Liver (tissue), 3 donors: ENCODE measurements at regions not wholly inside any gene's neighbourhood (a gene's known extent, or its start where the extent isn't known, plus 50 kb on each side); places are given as distances from the start of the nearest gene placed in this dataset.

Experiments used
- EGR1 ChIP-seq, 2 donors: IDR thresholded peaks; 2 replicates each; pipeline ENCODE4 v1.6.1; 2016 to 2018; ENCODE audit warnings: antibody characterized with exemption in 2 of 2, low read depth in 2 of 2
- TF ChIP-seq, protein P1 (sequence below): fragments of 150-350 bp; IDR thresholded peaks from 2 replicates; pipeline ENCODE4 v1.5.1; 2017; ENCODE audit warnings: improper control_type of control experiment, low read depth, low read length; ENCODE audit not compliant: missing input control
- TF ChIP-seq, protein P2 (sequence below): IDR thresholded peaks from 2 replicates; pipeline ENCODE4 v1.6.1; 2016; ENCODE audit warnings: antibody characterized with exemption, mild to moderate bottlenecking
- TF ChIP-seq, protein P3 (sequence below): IDR thresholded peaks from 2 replicates; pipeline ENCODE4 v1.6.1; 2016; ENCODE audit warnings: antibody characterized with exemption
- donor health status: healthy.
- donor health status: healthy.

DNA sequence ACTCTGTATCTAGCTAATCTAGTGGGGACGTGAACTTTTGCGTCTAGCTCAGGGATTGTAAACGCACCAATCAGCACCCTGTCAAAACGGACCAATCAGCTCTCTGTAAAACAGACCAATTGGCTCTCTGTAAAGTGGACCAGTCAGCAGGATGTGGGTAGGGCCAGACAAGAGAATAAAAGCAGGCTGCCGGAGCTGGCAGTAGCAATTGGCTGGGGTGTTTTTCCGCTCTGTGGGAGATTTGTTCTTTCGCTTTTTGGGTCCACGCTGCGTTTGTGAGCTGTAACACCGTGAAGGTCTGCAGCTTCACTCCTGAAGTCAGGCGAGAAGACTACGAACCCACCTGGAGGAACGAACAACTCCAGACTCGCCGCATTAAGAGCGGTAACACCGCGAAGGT, 76.5 kb downstream of the SPRING1 start:
- TF ChIP-seq, protein P1, sequence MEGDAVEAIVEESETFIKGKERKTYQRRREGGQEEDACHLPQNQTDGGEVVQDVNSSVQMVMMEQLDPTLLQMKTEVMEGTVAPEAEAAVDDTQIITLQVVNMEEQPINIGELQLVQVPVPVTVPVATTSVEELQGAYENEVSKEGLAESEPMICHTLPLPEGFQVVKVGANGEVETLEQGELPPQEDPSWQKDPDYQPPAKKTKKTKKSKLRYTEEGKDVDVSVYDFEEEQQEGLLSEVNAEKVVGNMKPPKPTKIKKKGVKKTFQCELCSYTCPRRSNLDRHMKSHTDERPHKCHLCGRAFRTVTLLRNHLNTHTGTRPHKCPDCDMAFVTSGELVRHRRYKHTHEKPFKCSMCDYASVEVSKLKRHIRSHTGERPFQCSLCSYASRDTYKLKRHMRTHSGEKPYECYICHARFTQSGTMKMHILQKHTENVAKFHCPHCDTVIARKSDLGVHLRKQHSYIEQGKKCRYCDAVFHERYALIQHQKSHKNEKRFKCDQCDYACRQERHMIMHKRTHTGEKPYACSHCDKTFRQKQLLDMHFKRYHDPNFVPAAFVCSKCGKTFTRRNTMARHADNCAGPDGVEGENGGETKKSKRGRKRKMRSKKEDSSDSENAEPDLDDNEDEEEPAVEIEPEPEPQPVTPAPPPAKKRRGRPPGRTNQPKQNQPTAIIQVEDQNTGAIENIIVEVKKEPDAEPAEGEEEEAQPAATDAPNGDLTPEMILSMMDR = no peak
- TF ChIP-seq, protein P2, sequence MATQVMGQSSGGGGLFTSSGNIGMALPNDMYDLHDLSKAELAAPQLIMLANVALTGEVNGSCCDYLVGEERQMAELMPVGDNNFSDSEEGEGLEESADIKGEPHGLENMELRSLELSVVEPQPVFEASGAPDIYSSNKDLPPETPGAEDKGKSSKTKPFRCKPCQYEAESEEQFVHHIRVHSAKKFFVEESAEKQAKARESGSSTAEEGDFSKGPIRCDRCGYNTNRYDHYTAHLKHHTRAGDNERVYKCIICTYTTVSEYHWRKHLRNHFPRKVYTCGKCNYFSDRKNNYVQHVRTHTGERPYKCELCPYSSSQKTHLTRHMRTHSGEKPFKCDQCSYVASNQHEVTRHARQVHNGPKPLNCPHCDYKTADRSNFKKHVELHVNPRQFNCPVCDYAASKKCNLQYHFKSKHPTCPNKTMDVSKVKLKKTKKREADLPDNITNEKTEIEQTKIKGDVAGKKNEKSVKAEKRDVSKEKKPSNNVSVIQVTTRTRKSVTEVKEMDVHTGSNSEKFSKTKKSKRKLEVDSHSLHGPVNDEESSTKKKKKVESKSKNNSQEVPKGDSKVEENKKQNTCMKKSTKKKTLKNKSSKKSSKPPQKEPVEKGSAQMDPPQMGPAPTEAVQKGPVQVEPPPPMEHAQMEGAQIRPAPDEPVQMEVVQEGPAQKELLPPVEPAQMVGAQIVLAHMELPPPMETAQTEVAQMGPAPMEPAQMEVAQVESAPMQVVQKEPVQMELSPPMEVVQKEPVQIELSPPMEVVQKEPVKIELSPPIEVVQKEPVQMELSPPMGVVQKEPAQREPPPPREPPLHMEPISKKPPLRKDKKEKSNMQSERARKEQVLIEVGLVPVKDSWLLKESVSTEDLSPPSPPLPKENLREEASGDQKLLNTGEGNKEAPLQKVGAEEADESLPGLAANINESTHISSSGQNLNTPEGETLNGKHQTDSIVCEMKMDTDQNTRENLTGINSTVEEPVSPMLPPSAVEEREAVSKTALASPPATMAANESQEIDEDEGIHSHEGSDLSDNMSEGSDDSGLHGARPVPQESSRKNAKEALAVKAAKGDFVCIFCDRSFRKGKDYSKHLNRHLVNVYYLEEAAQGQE = no peak
- no peak for TF ChIP-seq EGR1 (IDR thresholded peaks at IDR 0.05; ENCODE audit: low read depth in 2 of 2)
- TF ChIP-seq, protein P3, sequence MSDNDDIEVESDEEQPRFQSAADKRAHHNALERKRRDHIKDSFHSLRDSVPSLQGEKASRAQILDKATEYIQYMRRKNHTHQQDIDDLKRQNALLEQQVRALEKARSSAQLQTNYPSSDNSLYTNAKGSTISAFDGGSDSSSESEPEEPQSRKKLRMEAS = no peak
